Cerebellar cortex (tissue), 1 donor: ENCODE measurements at regions not wholly inside any gene's neighbourhood (a gene's known extent, or its start where the extent isn't known, plus 50 kb on each side); places are given as distances from the start of the nearest gene placed in this dataset.
"Not testable (repeated sequence)": the region's sequence is repeated elsewhere in the genome, so short reads cannot be mapped to it uniquely, and the experiment has no call there.

Experiments
- DNase-seq: peaks from one replicate; pipeline ENCODE4 v3.0.0-alpha.2; 2015; ENCODE audit warnings: low spot score

DNA sequence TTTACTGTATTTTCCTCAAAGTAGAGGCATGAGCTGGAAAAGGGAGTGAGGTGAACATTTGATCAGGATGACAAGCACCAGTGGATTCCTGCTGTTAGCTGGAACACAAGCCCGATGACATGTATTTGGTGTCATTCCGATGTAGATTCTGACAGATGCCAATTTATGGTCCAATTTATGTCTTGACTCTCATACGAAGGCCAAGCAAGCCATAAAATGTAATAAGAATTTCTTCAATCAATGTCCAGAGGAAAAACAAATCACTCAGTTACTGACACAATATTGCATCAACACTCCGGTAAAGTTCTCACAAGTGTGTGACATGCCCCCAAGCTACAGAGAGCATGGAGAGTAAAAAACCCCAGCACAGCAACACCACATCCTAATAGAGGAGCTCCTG is 138.3 kb upstream of the ZNF521 start:
- DNase-seq: no peak

DNA sequence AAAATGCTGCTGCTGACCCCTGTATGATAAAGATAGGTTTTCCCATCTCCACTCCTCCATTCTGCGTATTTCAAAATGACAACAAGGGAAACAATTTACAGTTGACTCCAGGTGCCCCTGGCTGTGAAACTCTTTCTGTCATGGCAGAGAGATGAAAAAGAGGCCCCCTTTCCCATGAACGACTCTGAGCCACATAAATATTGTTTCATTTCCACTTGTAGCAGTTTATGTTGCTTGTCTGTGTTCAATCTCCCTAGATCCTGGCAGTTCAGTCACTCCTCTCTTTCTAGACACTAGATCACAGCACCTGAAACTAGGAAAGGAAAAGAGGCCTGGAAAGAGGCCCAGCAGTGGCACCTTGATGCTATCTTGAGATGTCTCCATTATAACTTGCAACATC is 121.0 kb upstream of the ZNF521 start:
- DNase-seq: no peak

DNA sequence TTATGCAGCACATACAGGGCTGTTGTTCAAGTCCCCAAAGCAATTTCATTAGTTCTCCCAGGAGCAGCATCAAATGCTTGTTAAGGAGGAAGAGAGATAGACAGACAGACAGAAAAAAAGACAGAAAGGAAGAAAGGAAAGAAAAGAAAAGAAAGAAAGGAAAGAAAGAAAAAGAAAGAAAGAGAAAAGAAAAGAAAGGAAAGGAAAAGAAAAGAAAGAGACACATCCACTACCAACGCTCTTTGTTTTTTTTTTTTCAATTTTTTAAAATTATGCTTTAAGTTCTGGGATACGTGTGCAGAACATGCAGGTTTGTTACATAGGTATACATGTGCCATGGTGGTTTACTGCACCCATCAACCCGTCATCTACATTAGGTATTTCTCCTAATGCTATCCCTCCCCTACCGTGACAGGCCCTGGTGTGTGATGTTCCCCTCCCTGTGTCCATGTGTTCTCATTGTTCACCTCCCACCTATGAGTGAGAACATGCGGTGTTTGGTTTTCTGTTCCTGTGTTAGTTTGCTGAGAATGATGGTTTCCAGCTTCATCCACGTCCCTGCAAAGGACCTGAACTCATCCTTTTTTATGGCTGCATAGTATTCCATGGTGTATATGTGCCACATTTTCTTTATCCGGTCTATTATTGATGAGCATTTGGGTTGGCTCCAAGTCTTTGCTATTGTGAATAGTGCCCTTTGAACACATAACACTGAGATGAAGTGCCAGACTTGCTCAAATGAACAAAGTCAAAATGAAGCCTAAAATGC is 119.0 kb upstream of the ZNF521 start:
- DNase-seq: not testable (repeated sequence)

DNA sequence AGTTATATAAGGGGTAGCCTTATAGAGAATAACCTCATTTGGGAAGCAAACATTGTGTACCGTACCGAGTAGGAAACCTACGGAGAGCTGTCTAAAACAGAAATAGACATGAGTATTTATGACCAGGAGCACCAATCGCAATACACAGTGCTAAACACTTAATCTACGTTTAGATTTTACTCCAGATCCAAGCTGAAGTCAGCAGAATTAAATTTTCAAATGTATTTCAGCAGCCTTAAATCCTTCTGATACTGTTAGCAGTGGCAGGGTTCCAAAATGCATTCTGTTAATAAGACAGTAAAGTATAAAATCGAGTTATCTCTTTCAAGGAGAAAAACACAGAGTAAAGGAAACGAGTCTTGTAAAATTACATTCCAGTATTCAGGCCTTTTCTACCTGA is 118.1 kb upstream of the ZNF521 start:
- DNase-seq: no peak

DNA sequence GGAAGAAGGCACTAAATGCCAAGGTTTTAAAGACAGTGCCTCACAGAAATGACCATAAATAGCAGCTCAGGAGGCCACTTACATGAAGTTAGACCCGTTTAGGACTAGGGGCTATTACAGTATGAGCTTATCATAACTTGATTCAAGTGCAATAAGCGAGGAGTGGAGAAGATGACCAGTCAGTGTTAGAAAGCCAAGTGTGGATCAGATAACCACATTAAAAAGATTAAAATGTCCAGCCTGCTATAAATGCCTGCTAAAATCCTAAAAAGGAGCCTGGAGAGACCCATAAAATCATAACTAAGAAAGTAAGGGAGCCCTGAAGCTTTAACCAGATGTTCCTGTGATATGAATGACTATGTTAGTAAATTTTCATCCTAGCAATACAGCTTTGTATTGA is 117.5 kb upstream of the ZNF521 start:
- no peak for DNase-seq

DNA sequence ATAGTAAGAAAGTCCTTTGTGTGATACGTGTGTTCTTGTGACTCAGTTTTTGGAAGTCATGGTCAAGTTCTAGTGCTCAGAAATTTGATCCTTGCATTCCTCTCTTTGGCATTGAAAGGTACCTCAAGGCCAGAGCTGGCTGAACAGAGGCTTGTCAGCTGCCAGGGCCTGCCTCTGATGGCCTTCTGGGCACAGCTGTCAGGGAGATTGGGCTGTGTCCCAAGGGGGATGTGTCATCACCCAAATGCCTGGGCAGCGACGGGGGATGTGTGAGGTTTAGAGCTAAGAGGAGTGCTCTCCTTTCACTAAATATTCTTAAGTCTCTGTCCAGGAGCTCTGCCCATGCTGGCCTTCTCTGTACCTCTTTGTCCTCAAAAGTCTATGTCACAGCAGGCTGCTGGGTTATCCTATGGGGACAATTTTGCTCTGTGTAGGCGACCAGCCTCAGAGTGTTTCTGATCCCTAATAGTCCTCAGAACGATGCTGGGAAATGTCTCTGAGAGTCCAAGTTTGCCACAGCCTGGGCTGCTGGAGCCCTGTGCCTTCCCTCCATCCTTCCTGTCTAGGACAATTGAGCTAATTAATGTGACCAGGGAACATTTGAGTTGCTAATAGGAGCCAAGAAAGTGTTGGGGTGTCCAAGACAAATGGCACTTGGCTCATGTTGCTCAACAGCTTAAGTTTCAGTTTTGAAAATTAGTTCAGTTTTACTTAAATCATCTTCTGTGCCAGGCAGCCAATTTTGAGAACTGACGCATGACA is 115.4 kb upstream of the ZNF521 start:
- no peak for DNase-seq

DNA sequence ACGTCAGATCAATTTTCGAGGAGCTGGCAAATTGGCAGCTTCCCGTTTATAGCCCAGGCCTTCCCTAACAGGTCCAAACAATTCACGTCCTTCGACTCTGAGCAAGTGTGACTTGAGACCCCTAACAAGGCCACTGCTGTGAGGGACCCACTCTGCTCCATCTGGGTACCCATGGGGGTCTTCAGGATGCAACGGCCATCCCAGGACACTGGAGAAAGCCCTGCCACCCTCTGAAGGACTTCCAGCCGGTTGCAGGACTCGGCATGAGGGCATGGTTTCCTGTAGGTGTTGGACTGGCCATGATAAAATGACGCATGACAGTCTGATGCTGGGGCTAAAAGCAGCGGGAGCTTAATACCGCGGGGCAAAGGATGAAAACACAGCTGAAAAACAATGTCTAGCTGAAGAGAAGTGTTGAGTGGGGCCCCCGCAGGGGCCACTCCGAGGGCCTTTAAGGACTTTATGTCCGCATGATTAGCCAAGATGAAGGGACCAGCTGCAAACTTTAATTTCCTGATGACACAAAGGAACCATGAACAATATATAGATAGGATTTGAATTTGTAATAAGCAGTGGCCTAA is 113.3 kb upstream of the ZNF521 start:
- DNase-seq: no peak

DNA sequence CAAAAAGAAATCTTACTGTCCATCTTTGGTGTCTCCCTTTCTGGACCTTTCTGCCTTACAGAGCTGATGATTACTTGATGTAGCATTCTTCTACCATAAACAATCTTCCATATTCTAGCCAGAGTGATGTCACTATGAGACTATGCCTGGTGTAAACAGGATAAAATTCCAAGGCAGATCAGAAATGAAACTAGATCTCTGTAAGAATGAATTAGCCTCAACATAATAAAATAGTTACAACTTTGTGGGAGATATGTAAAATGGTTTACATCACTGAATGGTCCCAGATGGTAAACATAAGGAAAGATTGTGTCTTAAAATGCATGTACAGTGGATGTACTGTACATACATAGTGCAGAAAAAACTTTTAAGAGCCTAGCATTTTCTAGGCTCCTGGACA is 112.3 kb upstream of the ZNF521 start:
- DNase-seq: no peak

DNA sequence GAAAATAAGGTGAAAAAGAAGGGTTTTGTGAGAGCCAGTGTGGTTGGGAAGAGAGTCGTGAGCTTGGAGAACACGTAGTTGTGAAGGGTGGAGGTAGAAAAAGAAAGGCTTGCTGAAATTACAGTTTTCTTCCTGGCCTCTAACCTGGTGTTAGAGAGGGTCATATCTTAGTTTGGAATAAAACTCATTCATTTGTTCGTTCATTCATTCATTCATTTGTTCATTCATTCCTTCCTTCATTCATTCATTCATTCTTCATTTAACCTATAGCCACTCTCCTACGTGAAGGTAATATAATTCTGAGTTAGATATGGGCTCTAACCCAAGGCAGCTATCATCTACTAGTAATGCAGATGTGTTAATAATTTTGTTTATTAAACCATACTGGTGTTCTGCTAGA is 111.8 kb upstream of the ZNF521 start:
- DNase-seq: no peak

DNA sequence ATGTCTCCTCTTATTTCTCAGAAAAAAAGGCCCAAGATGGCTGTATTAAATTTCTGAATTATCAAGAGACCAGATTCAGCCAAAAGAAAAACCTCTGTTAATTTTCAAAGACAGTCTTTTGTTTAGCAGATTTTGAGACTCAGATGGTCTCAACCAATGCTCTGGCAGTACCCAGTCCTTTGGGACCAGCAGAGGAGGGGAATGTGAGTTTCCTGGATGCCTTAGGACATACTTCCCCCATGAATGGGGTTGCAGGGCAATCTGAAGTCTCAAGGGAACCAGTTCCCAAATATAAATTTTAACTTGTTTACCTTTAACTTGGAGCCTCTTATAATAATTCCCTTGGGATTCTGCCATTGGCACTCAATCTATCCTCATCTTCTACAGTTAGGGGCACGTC is 107.8 kb upstream of the ZNF521 start:
- DNase-seq: no peak

DNA sequence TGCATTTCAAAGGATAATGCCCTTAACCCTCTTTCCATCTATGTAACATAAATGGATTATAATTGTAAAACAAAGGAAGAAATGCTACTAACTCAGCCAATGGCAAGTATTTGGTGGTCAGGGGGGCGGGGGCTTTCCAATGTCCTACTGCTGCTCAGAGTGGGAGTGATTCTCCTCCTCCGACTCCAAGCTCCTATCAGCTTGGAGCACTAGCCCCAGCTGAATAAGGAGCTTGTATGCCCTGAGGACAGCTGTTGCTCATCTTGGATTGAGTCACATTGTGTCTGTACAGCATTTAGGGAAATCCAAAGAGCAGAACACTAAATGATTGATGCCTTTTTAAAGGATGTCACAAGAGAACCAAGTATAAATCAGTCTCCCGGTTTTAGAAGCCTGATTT is 105.6 kb upstream of the ZNF521 start:
- DNase-seq: no peak

DNA sequence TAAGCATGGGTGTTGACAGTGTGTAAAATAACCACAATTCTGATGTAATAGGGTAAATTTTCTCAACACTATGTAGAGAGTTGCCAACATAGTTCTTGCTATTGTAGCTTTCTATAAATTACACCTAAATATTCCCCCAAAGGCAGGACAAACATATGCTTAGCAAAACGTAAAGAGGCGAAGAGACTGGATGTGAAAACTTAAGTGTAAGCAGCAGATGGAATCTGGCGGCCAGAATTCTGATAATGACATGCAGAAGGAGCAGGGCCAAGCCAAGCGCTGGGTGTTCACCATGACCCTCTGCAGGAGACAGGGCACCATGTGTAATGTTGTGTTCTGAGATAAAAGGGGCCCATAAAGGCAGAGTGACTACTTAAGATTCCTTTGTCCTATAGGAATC is 105.2 kb upstream of the ZNF521 start:
- no peak for DNase-seq

DNA sequence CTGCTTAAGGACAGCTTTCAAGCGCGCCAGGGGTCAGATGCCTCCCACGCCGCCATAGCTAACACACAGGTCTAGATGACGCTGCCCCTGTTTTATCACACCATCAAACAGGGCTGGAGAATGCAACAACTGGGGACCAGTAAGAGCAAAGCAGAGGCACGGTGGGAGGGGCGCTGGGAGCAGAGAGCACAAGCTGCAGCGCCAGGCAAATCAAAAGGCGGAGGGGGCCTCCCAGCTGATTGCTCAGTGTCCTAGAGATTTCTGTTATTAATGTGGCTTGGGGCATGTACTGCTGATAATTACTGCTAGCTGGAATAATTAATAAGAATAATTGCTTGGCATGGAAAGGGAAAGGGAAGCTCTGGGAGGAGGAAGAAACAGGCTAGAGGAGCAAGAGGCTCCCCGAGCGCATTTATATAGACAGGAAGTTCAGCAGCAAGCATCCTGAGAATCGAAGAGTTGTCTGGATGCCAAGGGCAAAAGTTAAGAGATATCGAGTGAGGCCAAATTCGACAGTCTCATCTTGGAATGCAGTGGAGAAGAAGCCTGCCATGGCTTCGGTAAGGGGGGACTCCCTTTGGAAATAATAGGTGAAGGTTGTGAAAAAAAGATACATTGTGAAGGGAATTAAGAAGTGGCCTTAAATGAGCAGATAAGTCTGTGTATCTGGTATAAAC is 104.5 kb upstream of the ZNF521 start:
- no peak for DNase-seq

DNA sequence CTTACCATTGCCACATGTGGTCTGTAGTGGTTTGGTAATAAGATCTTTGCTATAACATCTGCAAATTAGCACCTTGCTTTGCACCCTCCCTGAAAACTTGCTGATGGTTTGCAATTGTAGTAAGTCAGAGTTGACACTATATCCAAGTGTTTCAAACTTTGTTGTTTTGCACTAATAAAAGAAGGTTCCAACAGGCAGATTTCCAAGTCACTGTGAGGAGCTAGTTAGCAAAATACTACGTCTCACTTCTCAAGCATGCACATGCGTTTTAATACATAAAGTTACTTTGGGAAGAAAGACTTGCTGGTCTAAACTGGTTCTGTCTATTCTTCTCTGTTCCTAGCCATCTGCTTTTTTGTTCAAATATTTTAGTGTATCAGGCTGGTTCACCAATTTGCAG is 103.7 kb upstream of the ZNF521 start:
- DNase-seq: no peak

DNA sequence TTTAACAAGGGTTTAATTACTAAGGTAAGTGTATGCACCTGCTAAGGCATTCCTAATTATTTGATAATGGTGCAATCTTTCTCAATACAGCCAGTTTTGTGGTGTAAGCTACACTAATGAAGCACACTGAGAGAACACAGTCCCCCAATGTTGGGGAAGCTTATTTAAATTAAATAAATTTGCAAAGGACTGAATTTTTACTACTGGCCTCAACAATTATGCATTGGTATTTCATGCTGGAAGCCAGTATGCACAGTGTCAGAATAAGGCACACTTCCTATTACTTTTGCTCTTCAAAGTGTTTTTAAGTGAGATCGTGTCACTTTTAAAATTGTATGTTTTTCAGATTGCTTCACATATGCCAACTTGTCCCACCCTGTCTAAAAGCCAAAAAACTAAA is 103.2 kb upstream of the ZNF521 start:
- no peak for DNase-seq

DNA sequence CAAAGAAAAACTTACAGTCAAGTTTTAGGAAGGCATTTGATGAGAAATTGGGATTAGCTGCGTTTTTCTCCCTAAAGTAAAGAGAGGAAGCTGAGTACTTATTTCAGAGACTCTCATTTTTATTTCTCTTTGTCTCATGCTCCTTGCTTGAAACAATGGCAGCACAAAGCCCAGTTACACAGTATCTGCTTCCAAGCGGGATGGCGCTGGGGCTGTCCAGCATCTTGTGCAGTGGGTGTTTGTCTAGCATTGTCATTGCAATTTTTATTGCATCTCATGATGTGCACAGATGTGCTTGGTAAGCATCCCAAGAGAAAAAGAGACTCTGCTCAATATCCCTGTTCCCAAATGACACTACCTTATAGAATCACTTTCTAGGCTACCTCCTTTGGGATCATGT is 102.8 kb upstream of the ZNF521 start:
- DNase-seq: no peak

DNA sequence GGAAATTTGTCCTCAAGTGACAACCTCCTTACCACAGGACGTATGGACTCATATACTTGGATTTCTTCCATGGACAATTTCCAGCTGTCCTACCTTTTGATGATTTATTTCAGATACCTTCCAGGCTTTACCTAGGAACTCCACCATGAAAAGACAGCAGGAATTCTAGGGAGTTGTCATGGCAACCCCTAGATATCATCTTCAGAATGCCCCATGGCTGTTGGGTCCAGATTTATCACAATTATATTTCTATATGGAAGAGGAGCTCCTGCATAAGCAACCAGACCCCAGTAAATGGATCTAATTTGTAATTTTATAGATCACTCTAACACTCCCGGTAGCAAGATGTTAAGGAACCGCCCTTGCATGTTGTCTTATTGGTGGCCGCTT is 102.3 kb upstream of the ZNF521 start:
- DNase-seq: no peak

DNA sequence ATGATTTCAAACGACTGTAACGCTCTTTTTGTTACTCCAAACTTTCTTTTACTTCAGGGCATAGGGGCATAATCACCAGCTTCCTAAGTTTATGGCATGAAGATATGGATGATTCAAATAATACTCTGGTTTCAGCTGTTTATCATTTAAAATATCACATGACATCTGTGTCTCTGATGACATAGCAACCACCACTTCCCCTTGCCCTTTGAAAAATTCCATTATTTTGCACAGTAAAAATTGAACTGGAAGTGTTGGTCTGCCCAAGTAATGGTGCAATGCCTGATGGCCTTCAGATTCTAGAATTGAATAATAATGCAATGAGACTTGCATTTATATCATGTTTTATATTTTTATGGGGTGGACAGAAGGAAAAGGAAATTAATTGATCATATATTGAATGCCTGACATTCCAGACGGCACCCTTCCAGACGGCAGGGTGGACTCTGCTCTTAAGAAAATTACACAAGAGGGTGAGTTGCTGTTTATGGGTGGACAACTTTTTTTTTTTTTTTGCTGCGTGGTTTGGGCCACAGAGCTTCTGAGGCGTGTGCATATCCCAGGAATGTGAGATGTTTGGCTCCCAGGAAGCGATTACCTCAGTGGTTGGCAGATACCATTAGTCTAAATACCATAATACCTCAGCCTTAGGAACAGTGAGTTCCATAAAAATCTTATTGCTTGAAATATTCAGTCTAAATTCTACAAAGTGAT is 101.7 kb upstream of the ZNF521 start:
- no peak for DNase-seq

DNA sequence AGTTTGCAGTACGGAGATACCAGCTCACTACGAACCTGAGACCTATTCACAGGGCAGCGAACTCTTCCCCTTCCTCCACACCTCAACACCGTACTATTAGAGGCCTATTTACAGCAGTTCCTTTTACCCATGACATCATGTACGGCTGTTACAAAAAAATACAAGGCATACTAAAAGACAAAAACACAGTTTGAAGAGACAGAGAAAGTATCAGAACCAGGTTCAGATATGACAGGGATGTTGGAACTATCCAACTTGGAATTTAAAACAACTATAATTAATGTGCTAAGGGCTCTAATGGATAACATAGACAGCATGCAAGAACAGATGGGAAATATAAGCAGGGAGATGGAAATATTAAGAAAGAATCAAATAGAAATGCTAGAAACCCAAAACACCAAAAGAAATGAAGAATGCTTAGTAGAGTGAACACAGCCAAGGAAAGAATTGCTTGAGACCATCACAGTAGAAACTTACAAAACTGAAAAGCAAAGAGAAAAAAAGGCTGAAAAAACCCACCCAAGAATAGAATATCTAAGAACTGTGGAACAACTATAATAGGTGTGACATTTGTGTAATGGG is 99.2 kb upstream of the ZNF521 start:
- DNase-seq: no peak

DNA sequence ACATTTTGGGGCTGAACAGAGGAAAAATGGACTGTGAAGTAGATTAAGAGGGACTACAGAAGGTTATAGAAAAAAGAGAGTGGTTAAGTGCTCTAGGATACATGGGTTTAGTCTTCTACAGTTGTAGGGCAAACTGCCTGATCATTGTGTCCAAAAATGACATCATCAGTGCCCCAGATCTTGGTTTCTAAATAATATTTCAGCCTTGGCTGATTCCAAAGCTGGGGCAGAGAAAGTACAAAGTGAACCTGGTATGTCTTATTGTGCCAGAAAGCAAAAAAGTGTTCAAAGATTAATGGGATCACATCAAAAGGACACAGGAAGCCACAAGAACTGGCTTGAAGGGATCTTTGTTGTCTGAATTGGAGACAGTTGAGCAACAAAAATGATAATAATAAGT is 97.1 kb upstream of the ZNF521 start:
- DNase-seq: peak; percentile 62

DNA sequence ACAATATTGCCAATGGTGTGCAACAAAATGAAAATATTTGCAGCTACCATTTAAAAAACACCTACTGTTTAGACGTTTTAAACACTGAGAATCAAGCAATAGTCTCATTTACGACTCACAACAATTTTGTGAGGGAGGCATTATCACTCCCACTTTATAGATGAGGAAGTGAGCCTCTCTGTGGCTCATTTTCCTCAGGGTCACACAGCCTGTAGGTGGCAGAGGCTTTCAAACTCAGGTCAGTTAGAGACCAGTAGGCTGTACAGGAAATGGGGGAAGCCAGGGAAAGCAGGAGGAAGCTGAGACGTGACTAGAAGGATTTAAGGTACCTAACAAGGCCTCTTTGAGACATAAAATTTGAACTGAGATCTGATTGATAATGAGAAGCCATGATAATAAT is 95.0 kb upstream of the ZNF521 start:
- DNase-seq: no peak

DNA sequence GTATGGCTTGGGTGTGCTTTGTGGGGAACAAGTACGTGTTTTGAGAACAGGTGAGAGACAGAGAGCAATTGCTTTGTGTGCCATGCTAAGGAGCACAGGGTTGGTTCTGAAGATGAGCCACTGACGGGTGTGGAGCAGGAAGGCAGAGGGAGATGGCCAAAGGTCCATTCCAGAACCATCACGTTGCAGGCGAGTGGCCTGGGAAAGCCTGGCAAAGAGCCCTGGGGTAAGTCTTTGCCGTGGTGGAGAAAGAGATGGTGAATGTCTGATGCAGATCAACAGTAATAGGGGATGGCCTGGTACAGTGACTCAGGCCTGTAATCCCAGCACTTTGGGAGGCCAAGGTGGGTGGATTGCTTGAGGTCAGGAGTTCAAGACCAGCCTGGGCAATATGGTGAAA is 93.5 kb upstream of the ZNF521 start:
- DNase-seq: no peak
